Activated CD8-positive, alpha-beta memory T cell treated with anti-CD3 and anti-CD28 coated beads, Interleukin-2, amount 50 U/mL, for 24 hours (primary cell): ENCODE measurements at regions not wholly inside any gene's neighbourhood (a gene's known extent, or its start where the extent isn't known, plus 50 kb on each side); places are given as distances from the start of the nearest gene placed in this dataset.
"Not testable (repeated sequence)": the region's sequence is repeated elsewhere in the genome, so short reads cannot be mapped to it uniquely, and the experiment has no call there.

Source experiments
- DNase-seq: peaks from one replicate; pipeline ENCODE4 v3.0.0-alpha.2; 2020; ENCODE audit errors: extremely low read depth

DNA sequence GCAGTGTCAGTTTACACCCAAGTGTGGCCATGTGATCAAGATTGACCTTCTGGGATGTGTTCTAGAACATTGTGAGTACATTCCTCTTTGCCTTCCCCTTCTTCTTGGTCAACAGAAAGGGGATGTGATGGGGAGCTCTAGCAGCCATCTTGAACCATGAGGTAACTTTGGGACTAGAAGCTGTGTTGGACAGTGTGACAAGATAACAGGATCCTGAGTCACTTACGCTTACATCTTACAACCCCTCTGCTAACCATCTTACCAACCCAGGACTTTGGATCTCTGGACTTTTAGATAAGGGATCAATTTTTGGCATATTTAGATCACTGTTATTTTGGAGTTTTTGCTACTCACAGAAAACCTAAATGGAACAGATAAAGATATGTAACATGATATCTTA, 625.6 kb downstream of the BCOR start:
- DNase-seq = no peak

GRCh38 chrX:39473812-39474211, 623.9 kb downstream of the BCOR start:
- no peak for DNase-seq

DNA sequence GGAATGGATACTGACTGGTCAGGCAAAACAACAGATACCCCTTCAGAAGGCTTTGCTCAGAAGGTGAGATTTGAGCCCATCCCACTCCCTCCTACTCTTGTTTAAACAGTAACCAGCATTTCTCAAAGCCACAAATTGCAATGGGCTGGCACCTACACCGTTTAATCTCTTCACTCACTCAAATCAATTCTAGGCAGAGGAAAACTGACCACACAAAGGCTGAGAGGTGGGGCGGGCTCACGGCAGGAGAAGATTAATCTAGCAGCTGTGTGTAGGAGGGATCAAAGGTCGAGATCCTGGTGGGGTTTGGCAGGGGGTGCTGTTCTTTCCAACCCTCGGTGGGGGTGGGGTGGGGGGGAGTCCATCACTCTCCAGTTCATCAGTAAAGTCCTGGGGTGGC, 622.4 kb downstream of the BCOR start:
- DNase-seq = no peak

- no peak for DNase-seq
Measured at GRCh38 chrX:39476604-39477021, 621.1 kb downstream of the BCOR start.

- no peak for DNase-seq
Measured at GRCh38 chrX:39477031-39477761, 620.6 kb downstream of the BCOR start.

GRCh38 chrX:39477762-39478120, 620.0 kb downstream of the BCOR start:
- DNase-seq = no peak

DNA sequence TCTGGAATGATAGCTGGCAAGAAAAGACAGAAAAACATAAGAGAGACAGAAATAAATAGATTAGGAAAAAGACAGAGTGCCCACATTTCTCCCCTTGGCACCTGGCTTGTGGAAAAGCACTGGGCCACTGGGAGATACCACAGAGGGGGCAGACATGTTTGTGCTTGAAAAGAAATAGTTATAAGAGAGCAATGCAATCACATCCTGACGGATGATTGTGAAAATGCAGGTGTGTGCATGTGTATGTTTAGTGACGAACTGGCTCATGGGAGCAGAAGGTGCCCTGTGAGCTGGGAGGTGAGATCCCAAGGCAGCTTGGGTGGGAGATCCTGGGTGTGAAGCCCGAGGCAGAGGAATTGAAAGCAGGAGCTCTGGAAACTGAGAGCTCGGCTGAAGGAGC, 617.9 kb downstream of the BCOR start:
- DNase-seq = no peak

- no peak for DNase-seq
Measured at GRCh38 chrX:39480963-39481362, 616.8 kb downstream of the BCOR start.

GRCh38 chrX:39481621-39482020, 616.1 kb downstream of the BCOR start:
- no peak for DNase-seq

DNA sequence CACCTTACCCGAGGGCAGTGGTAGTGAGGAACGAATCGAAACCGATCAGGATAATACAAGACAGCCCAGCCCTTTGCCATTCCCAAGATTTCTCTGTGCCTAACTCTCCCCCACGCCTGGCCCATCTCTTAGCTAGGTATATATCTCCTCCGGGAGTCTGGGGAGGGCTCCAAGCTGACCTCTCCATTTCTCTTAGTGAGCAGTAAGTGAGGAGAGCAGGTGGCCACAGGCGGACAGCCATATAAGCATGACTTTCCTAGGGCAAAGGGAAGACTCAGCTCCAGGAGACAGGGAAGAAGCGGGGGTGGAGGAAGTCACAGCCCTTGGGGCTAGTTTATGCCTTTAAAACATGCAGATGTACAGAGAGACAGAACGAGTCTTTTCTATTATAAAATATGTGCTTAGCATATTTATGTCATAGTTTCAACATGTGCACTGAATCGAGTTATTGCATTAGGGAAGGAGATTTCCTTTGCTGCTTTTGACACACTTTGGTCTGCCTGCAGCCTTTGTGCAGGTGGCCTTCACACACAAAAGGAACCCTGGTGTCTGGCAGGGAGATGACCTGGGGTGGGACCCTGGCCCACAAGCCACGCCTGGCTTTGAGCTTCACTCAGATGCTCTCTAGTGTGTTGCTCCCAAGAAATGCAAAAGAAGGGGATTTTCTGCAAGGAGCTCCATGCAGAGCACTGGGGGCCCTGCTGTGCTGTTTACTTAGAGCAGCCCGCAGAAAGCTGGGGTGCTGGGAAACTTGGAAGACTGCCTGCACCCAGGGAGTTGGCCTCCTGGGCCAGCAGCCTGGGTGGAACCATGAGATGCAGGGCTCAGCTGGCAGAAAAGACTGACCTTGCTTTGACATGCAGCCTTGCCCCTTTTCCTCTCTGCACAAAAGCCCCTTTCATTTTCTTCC, 613.3 kb downstream of the BCOR start:
- no peak for DNase-seq

GRCh38 chrX:39487166-39487968, 610.4 kb downstream of the BCOR start:
- no peak for DNase-seq

DNA sequence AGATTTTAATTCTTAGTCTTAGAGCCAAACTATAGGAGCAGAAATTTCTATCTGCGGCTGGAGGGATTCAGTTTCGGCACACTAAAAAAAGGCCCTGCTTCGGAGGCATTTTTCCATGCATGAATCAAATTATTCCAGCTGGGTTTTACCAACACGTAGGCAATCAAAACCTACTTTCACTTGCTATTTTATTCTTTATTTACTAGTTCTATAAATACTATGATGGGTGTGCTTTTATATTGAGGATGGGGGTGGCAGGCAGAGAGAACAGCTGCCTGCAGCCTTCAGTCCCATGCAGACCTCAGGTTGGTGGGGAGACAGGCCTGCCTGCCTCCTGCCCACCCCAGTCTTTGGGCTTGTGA, 609.8 kb downstream of the BCOR start:
- DNase-seq = no peak

- DNase-seq = peak; percentile 6
Measured at GRCh38 chrX:39491548-39492297, 606.0 kb downstream of the BCOR start.

DNA sequence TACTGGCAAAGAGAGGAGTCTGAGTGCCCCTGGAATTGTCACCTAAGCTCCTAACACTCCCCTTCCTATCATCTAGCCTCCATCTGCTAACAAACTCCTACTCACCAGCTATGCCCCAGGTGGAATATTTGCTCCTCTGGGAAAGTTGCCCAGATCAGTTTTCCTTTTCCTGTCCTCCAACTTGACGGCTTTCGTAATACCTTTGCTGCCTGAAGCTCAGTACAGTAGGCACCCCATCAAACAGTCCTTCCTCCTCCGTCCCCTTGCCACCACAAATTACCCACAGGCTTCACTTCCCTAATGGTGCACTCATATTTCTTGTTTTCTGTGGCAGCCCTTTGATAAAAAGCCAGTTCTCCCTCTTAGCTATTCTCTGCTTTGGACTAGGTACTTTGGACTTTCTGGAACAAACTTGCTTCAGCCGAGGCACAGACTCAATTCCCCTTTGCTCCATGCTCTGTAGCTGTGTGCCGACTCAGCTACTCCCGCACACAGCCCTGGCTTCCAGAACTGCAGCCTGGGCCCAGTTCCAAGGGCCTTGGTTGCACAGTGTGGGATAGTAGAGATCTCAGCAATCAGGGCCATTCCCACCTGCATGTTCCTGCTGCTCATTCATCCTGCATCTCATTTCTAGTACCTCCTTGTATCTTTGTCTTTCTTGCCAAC, 605.1 kb downstream of the BCOR start:
- no peak for DNase-seq

DNA sequence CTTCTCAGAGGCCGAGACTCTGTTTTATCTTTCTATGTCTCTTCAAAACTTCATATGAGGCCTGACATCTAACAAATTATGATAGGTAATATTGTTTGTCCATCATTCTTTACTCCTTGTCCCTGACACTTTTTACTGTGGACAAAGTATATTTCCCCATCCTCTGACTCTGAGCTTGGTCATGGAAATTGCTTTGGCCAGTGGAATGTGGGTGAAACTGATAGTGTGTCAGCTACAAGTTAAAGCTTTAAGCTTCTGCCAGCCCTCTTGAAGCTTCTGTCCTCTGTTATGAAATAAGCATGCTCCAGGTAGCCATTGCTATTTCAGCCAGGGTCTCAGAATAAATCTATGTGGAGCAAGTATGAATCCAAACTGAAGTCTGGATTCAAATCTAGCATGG, 604.6 kb downstream of the BCOR start:
- no peak for DNase-seq

GRCh38 chrX:39497117-39497516, 600.6 kb downstream of the BCOR start:
- DNase-seq = not testable (repeated sequence)

- no peak for DNase-seq
Measured at GRCh38 chrX:39497702-39498265, 600.0 kb downstream of the BCOR start.

- no peak for DNase-seq
Measured at GRCh38 chrX:39499996-39500395, 597.8 kb downstream of the BCOR start.

- DNase-seq = no peak
Measured at GRCh38 chrX:39501822-39502221, 595.9 kb downstream of the BCOR start.

DNA sequence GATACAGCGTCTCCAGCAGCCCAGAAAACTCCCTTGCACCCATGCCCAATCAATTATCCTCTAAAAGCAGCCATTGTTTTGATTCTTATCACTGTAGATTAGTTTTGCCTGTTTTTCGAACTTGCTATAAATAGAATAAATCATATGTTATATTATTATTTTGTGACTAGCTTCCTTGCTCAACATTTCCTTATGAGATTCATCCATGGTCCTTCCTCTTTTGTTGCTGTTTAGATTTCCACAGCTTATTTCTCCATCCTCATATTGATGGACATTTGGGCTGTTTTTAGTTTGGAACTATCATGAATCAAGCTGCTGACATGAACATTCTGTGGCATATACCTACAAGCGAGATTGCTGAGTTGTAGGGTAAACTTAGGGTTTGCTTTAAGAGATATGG, 595.3 kb downstream of the BCOR start:
- DNase-seq = no peak

GRCh38 chrX:39504227-39504626, 593.5 kb downstream of the BCOR start:
- DNase-seq = no peak
